HEK293T (cell line): ENCODE measurements at regions not wholly inside any gene's neighbourhood (a gene's known extent, or its start where the extent isn't known, plus 50 kb on each side); places are given as distances from the start of the nearest gene placed in this dataset.

Experiments used
- ARNT ChIP-seq: fragments of 450-650 bp; IDR thresholded peaks from 2 replicates; pipeline ENCODE4 v1.6.1; 2017; ENCODE audit warnings: mild to moderate bottlenecking
- PKNOX1 ChIP-seq: fragments of 450-650 bp; IDR thresholded peaks from 2 replicates; pipeline ENCODE4 v1.6.1; 2016
- SP1 ChIP-seq: fragments of 450-650 bp; IDR thresholded peaks from 2 replicates; pipeline ENCODE4 v1.6.1; 2017
- SUZ12 ChIP-seq: fragments of 450-650 bp; IDR thresholded peaks from 2 replicates; pipeline ENCODE4 v1.6.1; 2016; ENCODE audit warnings: mild to moderate bottlenecking
- ZNF384 ChIP-seq: fragments of 450-650 bp; IDR thresholded peaks from 2 replicates; pipeline ENCODE4 v1.6.1; 2016

- TF ChIP-seq SUZ12 (no peak), SP1 (no peak), ARNT (no peak), PKNOX1 (no peak), ZNF384 (no peak)
These were observed 165.6 kb upstream of the NBEA start for GRCh38 chr13:34776390-34776981.
